ENCODE measurements at regions not wholly inside any gene's neighbourhood (a gene's known extent, or its start where the extent isn't known, plus 50 kb on each side); places are given as distances from the start of the nearest gene placed in this dataset.
A peak's percentile ranks its signal among the peaks of the same experiment; 100 is the strongest.

- no peak for DNase-seq
Observed at GRCh38 chrX:51798701-51799100, 55.5 kb downstream of the GSPT2 start.

- DNase-seq: peak; percentile 77
Observed at GRCh38 chrX:51802917-51803688, 59.9 kb downstream of the GSPT2 start.

DNA sequence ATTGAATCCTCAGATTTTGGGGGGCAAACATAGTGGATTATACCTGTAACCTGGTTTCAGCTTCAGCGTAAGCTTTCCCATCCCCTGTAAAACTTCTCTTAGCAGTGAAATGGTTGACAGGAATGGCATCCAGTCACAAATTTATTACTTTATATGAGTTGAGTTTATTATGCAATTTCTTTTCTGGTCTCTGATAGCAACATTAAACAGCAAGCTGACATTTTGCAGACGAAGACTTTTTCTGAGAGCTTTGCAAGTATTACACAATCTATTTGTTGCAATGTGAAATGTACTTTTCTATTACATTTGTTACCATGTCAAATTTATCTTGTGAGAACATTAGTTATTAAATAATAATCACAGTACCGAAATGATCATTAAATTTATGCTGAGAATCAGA lies 60.6 kb downstream of the GSPT2 start:
- no peak for DNase-seq

DNA sequence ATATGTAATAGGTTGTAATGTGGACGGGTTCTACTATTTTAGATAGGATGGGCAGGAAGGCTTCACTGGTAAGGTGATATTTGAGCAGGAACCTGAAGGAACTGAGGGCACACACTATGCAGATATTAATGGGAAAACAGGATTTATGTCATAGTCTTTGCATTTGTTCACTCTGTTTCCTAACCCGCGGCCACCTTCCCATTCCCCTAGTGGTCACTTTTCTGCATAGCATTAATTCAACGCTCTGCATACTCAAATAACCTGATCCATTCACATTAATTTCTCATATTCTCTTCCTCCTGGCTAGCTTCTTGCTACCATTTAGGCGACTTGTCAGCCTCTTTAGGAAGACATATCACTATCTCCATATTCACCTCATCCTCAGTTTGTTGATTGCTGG lies 61.5 kb downstream of the GSPT2 start:
- DNase-seq: no peak

DNA sequence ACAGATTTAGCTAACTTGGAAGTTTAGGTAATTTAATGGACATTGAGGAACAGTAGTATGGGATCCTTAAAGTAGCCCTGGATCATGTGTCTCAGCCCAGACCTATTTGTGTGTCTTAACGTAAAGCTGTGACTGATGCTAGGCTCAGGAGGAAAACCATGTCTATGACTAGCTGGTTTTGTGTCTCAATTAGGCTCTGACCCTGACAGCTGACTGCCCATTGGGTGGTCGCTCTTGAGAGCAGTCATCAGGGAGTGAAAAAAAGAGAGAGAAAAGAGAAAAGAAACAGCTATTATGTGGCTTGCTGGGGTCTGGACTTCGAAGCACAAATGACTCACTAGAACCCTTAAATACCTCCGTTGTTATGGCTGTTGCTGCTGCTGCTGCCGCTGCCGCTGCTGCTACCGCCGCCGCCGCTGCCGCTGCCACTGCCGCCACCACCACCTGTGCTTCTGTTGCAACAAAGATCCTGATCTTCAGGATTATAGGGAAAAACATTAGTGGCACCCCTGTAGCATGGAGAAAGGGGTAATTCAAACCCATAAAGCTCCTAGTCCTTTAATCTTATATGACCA lies 70.7 kb downstream of the GSPT2 start:
- DNase-seq: no peak

DNA sequence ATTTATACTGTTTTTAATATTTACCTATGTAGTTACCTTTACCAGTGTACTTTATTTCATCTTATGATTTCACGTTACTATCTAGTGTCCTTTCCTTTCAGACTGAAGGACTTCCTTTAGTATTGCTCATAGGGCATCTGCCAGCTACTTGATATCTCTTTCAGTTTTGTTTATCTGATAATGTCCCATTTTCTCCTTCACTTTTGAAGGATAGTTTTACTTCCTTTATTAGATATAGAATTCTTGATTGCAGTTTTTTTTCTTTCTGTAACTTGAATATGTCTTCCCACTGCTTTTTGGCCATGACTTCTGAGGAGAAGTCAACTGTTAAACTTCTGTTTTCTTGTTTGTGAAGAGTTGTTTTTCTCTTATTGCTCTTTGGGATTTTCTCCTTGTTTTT lies 69.4 kb upstream of the MAGED1 start:
- DNase-seq: no peak

DNA sequence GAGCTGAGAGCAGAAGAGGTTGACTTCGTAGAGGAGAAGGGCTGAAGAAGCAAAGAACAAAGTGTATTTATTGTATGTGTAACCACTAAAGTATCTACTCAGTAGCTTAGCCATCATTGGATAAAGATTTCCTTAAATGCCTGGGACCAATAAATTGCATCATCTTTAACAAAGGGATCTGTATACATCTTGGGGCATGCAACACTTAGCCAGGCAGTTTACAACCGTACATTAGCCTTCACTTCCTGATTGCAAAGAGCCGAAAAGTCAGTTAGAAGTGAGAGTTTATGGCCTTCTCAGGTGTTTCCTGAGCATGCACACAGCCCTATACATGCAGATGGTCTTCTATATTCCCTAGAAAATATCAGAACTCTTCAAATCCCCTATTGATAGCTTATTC lies 68.0 kb upstream of the MAGED1 start:
- no peak for DNase-seq

- DNase-seq: no peak
Observed at GRCh38 chrX:51834076-51834475, 59.3 kb upstream of the MAGED1 start.

GRCh38 chrX:51836823-51837222 lies 56.6 kb upstream of the MAGED1 start:
- no peak for DNase-seq

- DNase-seq: no peak
Observed at GRCh38 chrX:51837451-51837850, 56.0 kb upstream of the MAGED1 start.

DNA sequence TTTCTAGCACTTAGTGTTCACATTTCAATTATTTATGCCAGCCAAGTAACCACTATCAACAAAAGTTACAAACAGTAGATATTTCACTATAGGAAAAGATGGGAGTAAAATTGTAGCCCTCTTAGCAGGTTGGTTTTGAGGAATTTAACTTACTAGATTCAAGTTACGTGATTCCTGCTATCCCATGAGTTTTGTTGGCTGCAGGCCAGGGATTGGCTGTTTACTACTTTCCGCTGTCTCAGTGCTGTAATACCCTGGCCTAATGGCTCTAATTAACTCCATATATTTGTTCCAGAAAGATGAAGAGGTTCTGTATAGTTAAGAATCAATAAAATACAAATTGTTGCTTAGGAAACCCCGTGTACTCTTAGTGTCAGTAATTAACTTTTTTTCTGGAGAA lies 55.5 kb upstream of the MAGED1 start:
- no peak for DNase-seq

Measured in CD4-positive, alpha-beta T cell treated with Interleukin-10 for 1 hour (primary cell).